Ascending aorta (tissue), 2 donors: ENCODE measurements at regions not wholly inside any gene's neighbourhood (a gene's known extent, or its start where the extent isn't known, plus 50 kb on each side); places are given as distances from the start of the nearest gene placed in this dataset.
A peak's percentile ranks its signal among the peaks of the same experiment; 100 is the strongest.

ENCODE experiments used
- DNase-seq, 2 donors: peaks; one replicate each; pipeline ENCODE4 v3.0.0-alpha.2; 2019; ENCODE audit warnings: low spot score in 2 of 2
- H3K27ac ChIP-seq, 2 donors: fragments of 200-600 bp; sonication (generic); one replicate each; pipeline ENCODE4 v1.5.1; 2016 to 2017; ENCODE audit warnings: mild to moderate bottlenecking in 1 of 2
- H3K27me3 ChIP-seq: fragments of 200-600 bp; sonication (generic); one replicate; pipeline ENCODE4 v1.5.1; 2017
- H3K36me3 ChIP-seq, 2 donors: fragments of 200-600 bp; sonication (generic); one replicate each; pipeline ENCODE4 v1.5.1; 2016
- H3K4me1 ChIP-seq, 2 donors: fragments of 200-600 bp; sonication (generic); one replicate each; pipeline ENCODE4 v1.5.1; 2016 to 2017; ENCODE audit warnings: mild to moderate bottlenecking in 1 of 2
- H3K4me3 ChIP-seq, 2 donors: fragments of 200-600 bp; sonication (generic); one replicate each; pipeline ENCODE4 v1.5.1; 2016 to 2017; ENCODE audit warnings: mild to moderate bottlenecking in 1 of 2
- H3K9me3 ChIP-seq, 2 donors: fragments of 200-600 bp; sonication (generic); one replicate each; pipeline ENCODE4 v1.5.1; 2016
- CTCF ChIP-seq, 3 experiments: fragments of 200-600 bp in 2 of 3; fragments of 450-650 bp in 1 of 3; sonication (generic) in 2 of 3; IDR thresholded peaks; one replicate each; pipeline ENCODE4 v1.5.1; 2016 to 2019; ENCODE audit warnings: antibody characterized with exemption in 3 of 3, mild to moderate bottlenecking in 1 of 3, moderate library complexity in 1 of 3
- intact Hi-C: fragments of 100-400 bp; cut with DNase I; formaldehyde crosslinking; loops from one replicate; pipeline ENCODE4 v1.15.1; 2023

GRCh38 chr11:110921742-110922521 lies 209.7 kb upstream of the ARHGAP20 start:
- no peak for TF ChIP-seq CTCF (IDR thresholded peaks at IDR 0.05)
- H3K36me3 ChIP-seq: no peaks in the 10 kb centered on the region
- peaks cover 0 to 9% of the 10 kb centered on the region in 2 donors for H3K4me1 ChIP-seq
- peak overlapping the region in 1 of 2 donors; percentile 59 for H3K27ac ChIP-seq
- intact Hi-C loops: no loop called here
- DNase-seq: peak in 1 of 2 donors; percentile 63
- H3K4me3 ChIP-seq: no peak overlapping the region
- no peaks in the 10 kb centered on the region for H3K27me3 ChIP-seq
- H3K9me3 ChIP-seq: no peaks in the 10 kb centered on the region

GRCh38 chr11:110919241-110919922 lies 207.1 kb upstream of the ARHGAP20 start:
- TF ChIP-seq CTCF (IDR thresholded peaks at IDR 0.05): no peak
- H3K27ac ChIP-seq: no peak overlapping the region

GRCh38 chr11:110918351-110918750 lies 206.1 kb upstream of the ARHGAP20 start:
- Histone ChIP-seq H3K27ac (no peak overlapping the region), H3K4me3 (no peak overlapping the region), H3K4me1 (peaks cover 0 to 9% of the 10 kb centered on the region in 2 donors), H3K27me3 (no peaks in the 10 kb centered on the region), H3K9me3 (no peaks in the 10 kb centered on the region), H3K36me3 (no peaks in the 10 kb centered on the region)
- intact Hi-C loops: no loop called here
- TF ChIP-seq CTCF (IDR thresholded peaks at IDR 0.05): no peak
- DNase-seq: no peak

More at GRCh38 chr11:110919241-110919922, 207.1 kb upstream of the ARHGAP20 start:
- no peak overlapping the region for H3K4me3 ChIP-seq
- H3K27me3 ChIP-seq: no peaks in the 10 kb centered on the region
- no peaks in the 10 kb centered on the region for H3K36me3 ChIP-seq
- DNase-seq: no peak
- no peaks in the 10 kb centered on the region for H3K9me3 ChIP-seq
- intact Hi-C loops: no loop called here
- H3K4me1 ChIP-seq: peaks cover 0 to 9% of the 10 kb centered on the region in 2 donors

- no peak for DNase-seq
- no peak for TF ChIP-seq CTCF (IDR thresholded peaks at IDR 0.05)
- Histone ChIP-seq H3K9me3 (no peaks in the 10 kb centered on the region), H3K27me3 (no peaks in the 10 kb centered on the region), H3K27ac (no peak overlapping the region), H3K4me1 (no peaks in the 10 kb centered on the region), H3K36me3 (no peaks in the 10 kb centered on the region), H3K4me3 (no peak overlapping the region)
- intact Hi-C loops: no loop called here
These were observed 200.2 kb upstream of the ARHGAP20 start for GRCh38 chr11:110912437-110912836.

GRCh38 chr11:110910384-110910783 lies 198.1 kb upstream of the ARHGAP20 start:
- Histone ChIP-seq H3K36me3 (no peaks in the 10 kb centered on the region), H3K4me1 (no peaks in the 10 kb centered on the region), H3K4me3 (no peak overlapping the region), H3K27me3 (no peaks in the 10 kb centered on the region), H3K9me3 (no peaks in the 10 kb centered on the region), H3K27ac (no peak overlapping the region)
- DNase-seq: no peak
- no peak for TF ChIP-seq CTCF (IDR thresholded peaks at IDR 0.05)
- intact Hi-C loops: no loop called here
